ENCODE measurements at regions not wholly inside any gene's neighbourhood (a gene's known extent, or its start where the extent isn't known, plus 50 kb on each side); places are given as distances from the start of the nearest gene placed in this dataset.

DNA sequence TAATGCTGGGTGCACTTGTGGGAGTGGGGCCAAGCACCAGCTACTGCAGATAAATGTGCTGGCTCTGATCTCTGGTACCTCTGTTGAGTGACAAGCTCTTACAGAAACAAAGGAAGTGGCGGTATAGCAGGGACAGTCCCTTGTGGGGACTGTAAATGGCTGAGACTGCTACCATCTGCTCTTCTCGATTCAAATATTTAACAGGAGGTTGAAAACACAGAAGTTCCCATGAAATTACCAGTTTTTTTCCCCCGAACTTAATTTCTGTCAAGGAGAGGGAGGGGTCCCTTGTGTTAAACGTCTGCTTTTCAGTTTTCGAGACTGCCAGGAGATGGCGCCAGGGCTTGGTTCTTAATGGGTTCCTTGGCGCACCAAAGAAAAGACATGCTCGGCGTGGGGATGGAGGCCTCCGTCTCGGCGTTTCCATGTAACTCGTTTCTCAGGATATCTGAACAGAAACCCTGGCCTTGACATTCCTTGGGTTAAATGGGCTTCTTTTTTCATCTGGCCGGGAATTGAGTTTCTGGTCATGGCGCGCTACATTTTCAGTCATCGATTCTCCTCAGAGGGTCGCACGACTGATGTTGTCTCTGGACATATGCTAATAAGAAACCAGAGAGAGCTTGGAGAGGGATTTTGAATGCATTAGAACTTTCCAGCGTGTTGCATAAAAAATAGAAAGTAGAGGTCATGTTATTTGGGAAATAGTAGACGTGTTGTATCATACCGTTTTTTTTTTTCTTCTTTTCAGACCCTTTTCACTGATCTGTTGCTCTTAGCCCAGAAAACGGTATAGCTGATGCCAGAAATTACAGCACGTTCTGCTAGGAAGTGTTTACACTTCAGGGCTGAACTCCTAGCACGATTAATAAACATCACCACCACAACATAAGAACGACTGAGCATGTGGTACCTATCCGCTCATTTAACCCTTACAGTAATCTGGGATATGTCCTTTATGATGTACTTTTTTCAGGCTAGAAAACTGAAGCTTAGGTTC, 64.0 kb downstream of the CARTPT start (continued):
- TF ChIP-seq ZNF343 (CRISPR knock-in tag; IDR thresholded peaks at IDR 0.05) = no peak
- TF ChIP-seq, protein P1, sequence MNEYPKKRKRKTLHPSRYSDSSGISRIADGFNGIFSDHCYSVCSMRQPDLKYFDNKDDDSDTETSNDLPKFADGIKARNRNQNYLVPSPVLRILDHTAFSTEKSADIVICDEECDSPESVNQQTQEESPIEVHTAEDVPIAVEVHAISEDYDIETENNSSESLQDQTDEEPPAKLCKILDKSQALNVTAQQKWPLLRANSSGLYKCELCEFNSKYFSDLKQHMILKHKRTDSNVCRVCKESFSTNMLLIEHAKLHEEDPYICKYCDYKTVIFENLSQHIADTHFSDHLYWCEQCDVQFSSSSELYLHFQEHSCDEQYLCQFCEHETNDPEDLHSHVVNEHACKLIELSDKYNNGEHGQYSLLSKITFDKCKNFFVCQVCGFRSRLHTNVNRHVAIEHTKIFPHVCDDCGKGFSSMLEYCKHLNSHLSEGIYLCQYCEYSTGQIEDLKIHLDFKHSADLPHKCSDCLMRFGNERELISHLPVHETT (CRISPR knock-in tag; conservative IDR thresholded peaks at IDR 0.05) = no peak
- TF ChIP-seq HNRNPUL1 (IDR thresholded peaks at IDR 0.05; ENCODE audit: low read depth, low read length) = no peak
- peak; percentile 80 for TF ChIP-seq STAG1 (CRISPR knock-in tag; IDR thresholded peaks at IDR 0.05)
- TF ChIP-seq POLR2AphosphoS5 (IDR thresholded peaks at IDR 0.05; ENCODE audit: low read depth, low read length) = no peak
- no peak for TF ChIP-seq ZBTB20 (CRISPR knock-in tag; IDR thresholded peaks at IDR 0.05; ENCODE audit: borderline replicate concordance, low read depth)
- no peak for TF ChIP-seq ZBTB2 (CRISPR knock-in tag; IDR thresholded peaks at IDR 0.05; ENCODE audit: low read depth)
- no peak for TF ChIP-seq NFATC3 (CRISPR knock-in tag; IDR thresholded peaks at IDR 0.05)
- TF ChIP-seq, protein P2, sequence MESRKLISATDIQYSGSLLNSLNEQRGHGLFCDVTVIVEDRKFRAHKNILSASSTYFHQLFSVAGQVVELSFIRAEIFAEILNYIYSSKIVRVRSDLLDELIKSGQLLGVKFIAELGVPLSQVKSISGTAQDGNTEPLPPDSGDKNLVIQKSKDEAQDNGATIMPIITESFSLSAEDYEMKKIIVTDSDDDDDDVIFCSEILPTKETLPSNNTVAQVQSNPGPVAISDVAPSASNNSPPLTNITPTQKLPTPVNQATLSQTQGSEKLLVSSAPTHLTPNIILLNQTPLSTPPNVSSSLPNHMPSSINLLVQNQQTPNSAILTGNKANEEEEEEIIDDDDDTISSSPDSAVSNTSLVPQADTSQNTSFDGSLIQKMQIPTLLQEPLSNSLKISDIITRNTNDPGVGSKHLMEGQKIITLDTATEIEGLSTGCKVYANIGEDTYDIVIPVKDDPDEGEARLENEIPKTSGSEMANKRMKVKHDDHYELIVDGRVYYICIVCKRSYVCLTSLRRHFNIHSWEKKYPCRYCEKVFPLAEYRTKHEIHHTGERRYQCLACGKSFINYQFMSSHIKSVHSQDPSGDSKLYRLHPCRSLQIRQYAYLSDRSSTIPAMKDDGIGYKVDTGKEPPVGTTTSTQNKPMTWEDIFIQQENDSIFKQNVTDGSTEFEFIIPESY (CRISPR knock-in tag; IDR thresholded peaks at IDR 0.05) = peak; percentile 57; the same call in 1 of the 2 replicates
- TF ChIP-seq TAF15 (IDR thresholded peaks at IDR 0.05; ENCODE audit: low read depth, low read length, poor library complexity, severe bottlenecking) = no peak
- TF ChIP-seq THAP11 (CRISPR knock-in tag; IDR thresholded peaks at IDR 0.05) = 0 out of 2 replicates have a peak, but pooled peaks have one; percentile 14
- TF ChIP-seq, protein P3, sequence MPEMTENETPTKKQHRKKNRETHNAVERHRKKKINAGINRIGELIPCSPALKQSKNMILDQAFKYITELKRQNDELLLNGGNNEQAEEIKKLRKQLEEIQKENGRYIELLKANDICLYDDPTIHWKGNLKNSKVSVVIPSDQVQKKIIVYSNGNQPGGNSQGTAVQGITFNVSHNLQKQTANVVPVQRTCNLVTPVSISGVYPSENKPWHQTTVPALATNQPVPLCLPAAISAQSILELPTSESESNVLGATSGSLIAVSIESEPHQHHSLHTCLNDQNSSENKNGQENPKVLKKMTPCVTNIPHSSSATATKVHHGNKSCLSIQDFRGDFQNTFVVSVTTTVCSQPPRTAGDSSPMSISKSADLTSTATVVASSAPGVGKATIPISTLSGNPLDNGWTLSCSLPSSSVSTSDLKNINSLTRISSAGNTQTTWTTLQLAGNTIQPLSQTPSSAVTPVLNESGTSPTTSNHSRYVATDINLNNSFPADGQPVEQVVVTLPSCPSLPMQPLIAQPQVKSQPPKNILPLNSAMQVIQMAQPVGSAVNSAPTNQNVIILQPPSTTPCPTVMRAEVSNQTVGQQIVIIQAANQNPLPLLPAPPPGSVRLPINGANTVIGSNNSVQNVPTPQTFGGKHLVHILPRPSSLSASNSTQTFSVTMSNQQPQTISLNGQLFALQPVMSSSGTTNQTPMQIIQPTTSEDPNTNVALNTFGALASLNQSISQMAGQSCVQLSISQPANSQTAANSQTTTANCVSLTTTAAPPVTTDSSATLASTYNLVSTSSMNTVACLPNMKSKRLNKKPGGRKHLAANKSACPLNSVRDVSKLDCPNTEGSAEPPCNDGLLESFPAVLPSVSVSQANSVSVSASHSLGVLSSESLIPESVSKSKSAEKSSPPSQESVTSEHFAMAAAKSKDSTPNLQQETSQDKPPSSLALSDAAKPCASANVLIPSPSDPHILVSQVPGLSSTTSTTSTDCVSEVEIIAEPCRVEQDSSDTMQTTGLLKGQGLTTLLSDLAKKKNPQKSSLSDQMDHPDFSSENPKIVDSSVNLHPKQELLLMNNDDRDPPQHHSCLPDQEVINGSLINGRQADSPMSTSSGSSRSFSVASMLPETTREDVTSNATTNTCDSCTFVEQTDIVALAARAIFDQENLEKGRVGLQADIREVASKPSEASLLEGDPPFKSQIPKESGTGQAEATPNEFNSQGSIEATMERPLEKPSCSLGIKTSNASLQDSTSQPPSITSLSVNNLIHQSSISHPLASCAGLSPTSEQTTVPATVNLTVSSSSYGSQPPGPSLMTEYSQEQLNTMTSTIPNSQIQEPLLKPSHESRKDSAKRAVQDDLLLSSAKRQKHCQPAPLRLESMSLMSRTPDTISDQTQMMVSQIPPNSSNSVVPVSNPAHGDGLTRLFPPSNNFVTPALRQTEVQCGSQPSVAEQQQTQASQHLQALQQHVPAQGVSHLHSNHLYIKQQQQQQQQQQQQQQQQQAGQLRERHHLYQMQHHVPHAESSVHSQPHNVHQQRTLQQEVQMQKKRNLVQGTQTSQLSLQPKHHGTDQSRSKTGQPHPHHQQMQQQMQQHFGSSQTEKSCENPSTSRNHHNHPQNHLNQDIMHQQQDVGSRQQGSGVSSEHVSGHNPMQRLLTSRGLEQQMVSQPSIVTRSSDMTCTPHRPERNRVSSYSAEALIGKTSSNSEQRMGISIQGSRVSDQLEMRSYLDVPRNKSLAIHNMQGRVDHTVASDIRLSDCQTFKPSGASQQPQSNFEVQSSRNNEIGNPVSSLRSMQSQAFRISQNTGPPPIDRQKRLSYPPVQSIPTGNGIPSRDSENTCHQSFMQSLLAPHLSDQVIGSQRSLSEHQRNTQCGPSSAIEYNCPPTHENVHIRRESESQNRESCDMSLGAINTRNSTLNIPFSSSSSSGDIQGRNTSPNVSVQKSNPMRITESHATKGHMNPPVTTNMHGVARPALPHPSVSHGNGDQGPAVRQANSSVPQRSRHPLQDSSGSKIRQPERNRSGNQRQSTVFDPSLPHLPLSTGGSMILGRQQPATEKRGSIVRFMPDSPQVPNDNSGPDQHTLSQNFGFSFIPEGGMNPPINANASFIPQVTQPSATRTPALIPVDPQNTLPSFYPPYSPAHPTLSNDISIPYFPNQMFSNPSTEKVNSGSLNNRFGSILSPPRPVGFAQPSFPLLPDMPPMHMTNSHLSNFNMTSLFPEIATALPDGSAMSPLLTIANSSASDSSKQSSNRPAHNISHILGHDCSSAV (CRISPR knock-in tag; IDR thresholded peaks at IDR 0.05; ENCODE audit: borderline replicate concordance) = no peak
- no peak for TF ChIP-seq ZNF432 (CRISPR knock-in tag; IDR thresholded peaks at IDR 0.05; ENCODE audit: borderline replicate concordance)
- no peak for TF ChIP-seq MTF2 (CRISPR knock-in tag; IDR thresholded peaks at IDR 0.05; ENCODE audit: borderline replicate concordance)
- no peak for TF ChIP-seq SOX6 (IDR thresholded peaks at IDR 0.05)
- TF ChIP-seq SOX6 (CRISPR knock-in tag; IDR thresholded peaks at IDR 0.05) = no peak
